GM21381 (cell line): ENCODE measurements at regions not wholly inside any gene's neighbourhood (a gene's known extent, or its start where the extent isn't known, plus 50 kb on each side); places are given as distances from the start of the nearest gene placed in this dataset.
A peak's percentile ranks its signal among the peaks of the same experiment; 100 is the strongest.

Experiments used
- ATAC-seq: cut with Tn5 transposase; IDR thresholded peaks from one replicate; pipeline ENCODE4 v1.9.1; 2021; ENCODE audit warnings: mild to moderate bottlenecking, moderate library complexity; ENCODE audit not compliant: unreplicated experiment

DNA sequence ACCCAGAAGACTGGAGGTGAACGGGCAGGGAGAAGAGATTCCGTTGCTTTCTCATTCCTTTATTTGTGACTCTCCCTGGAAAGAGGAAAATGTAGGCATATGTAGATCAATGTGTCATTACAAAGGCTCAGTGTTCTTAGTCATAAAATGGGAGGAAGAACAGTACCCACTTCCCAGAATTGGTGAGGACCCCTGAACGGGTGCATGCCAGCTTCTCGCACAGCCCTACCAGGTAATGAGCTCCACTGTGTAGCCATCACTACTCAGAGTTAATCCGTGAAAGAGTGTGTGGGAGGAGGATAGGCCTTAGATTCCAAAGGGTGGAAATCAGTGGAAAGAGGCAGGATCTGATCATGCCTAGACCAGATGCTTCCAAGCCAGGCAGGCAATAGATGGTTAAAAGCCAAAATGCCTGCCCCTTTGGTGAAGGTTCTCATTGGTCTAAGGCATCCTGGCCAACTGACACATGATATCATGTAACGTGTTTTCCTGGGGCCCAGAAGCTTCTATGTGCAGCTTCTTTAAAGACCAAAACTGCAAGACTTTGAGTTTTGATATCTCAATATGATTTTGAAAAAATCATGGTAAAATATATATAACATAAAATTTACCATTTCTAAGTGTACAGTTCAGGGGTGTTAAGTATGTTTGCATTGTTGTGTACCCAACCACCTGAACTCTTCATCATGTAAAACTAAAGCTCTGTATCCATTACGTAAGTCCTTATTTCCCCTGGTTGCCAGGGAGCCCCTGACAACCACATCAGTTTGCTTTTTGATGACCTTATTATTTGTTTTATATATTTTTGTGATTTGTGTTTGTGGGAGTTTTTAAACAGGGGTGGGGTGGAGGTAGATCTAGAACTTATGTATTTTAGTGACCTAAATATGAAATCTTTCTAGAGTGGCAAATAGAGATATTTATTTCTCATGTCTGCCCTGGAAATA, 402.2 kb upstream of the CFAP20DC start:
- ATAC-seq = peak; percentile 5

DNA sequence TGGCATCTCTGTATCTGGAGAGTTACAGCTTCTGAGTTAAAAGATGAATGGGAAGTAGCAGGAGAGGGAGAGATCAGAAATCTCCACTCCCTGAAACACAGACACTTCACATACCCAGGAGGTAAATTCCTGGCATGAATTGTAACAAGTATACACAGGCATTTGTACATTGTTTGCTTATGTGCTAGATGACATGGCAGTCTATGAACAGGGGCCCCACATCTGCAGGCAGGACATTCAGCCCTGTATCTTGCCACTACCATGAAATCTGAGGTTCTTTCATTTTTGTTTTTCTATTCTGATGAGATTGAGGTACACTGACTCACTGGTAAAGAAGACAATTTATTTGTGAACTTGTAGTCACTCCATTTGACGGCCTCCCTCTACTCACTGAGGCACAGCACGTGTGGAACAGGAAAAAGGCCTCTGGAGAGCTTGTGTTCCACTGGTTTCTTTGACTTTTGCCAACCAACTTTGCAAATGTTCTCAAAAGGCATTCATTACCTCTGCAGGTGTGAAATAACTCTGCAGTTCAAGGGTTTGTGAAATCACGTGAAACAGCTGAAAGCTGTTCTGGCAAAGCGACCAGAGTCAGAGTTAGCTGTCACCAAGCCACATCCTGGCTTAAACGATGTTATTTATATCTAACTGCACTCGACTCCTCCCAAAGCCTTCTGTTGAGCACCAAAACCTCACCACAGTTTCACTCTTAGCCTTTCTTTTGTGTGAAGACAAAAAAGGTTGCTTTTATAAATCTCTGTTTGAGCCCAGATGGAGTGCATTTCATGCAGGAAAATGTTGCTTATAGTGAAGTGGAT, 401.3 kb upstream of the CFAP20DC start:
- peak; percentile 94 for ATAC-seq

DNA sequence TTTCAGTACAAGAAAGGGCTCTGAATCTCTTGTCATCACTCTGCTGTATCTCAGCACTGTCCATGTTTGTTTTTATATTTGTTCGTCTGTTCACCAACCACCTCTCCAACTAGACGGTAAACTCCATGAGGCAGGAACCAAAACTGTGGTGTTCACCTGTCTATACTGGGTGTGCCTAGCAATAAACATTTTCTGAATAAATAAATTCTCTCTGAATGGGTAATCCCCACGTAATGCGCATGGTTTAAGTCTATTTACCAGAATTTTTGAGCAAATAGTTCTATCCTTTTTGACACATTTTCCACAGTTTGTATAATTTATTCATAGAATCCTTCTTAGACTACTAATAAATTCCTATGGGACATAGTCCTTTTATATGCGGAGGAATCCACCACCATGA, 400.6 kb upstream of the CFAP20DC start:
- ATAC-seq = no peak

DNA sequence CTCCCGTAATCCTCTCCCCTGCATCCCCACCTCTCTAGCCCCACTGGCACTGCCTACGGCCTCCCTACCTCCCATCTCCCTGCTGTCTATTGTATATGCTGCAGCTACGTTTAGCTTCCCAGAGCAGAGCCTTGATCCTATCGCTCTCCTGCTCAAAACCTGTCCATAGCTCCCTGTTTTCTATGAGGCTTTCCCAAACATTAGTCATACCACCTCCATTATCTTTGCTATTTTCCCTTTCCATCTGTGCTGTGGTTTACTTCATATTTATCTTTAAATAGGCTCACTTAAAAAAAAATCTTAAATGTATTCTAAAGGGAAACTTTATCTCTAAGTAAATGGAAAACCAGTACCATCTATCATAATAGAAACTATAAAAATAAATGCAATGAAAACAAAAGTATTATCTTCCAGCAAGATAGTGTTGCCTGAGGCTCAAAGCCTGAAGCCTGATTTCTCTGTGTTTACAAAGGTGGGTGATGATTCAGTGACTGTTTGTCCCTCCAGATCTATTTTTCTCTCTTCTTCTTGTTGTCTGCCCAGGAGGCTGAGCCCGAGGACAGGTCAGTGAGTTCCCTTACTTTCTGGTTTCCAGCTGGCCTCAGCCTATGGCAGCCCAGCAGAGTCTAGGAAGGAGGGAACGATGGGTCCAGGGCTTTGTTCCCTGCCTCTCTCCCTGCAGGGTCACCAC, 397.1 kb upstream of the CFAP20DC start:
- no peak for ATAC-seq

DNA sequence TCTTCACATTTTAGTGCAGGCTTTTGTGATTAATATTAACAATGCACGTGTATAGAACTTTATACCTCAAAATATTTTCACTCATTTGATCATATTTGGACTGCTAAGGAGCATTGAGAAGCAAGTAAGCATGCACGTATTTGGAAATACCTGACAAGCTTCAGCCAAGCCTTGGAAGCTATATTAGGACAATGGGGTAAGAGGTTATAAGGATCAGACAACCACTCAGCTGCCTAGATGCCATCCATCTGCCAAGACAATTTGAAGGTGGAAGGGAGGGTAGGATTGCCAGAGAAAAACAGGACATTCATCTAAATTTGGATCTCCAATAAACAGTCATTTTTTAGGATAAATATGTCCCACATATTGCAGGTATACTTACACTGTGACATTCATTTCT, 394.9 kb upstream of the CFAP20DC start:
- ATAC-seq = no peak

DNA sequence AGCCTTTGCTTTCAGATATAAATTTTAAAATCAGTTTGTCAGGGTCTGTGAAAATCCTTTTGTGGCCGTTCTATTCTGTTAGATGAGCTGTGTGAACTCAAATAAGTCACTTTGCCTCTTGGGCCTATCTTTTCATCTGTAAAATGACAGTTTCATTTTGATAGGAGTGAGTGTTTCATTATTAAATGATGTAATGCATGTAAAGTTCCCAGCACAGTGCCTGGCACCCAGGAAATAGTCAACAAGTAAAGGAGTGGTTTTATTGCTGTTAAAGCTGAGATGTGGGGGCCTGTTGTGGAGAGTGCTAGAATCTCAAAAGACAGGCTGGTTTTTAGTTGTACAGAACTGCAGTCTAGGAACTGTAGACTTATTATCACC, 394.5 kb upstream of the CFAP20DC start:
- peak; percentile 55 for ATAC-seq

DNA sequence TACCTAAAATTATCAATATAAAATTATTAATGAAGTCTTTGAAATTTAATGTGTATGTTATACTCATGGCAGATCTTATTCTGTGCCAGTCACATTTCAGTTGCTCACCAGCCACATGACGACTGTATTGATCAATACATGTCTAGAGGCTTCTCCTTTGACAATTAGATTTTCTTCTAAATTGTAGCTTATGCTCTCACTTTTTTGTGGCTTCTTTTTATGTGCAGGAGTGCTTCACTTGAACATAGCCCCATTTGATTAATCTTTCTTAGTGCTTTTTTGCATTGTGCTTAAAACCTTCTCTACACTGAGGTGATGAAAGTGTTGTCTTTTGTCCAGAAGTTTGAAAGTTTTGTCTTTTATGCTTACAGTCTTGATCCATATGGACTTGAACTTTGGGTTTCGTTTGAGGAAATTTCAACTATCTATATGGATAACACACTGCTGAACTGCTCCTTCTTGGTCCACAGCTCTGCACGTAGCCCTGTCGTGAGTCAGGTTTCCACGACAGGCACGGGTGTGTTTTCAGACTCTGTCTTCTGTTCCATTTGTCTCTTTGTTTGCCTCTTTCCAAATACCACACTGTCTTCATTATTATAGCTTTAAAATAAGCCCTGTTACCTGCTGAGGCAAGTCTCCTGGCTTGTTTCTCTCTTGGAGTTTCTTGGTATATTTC, 393.9 kb upstream of the CFAP20DC start:
- ATAC-seq = peak; percentile 25

DNA sequence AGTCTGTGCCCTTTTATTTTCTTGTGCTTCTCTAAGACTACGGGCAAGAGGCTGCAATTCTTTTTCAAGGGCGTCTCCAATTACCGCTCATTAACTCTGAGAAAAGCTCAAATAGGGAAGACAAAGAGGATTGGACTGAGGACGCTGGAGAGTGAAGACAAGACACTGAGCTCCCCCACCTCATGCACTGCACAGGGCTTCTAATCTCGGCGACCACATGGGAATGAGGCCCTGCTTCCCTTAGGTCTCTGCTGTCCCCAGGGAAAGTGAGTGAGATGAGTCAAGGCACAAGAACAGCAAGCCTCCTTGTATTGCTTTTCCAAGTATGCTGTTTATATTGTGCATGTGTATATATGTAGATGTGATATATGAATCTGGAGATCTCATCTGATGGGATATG, 392.2 kb upstream of the CFAP20DC start:
- no peak for ATAC-seq

DNA sequence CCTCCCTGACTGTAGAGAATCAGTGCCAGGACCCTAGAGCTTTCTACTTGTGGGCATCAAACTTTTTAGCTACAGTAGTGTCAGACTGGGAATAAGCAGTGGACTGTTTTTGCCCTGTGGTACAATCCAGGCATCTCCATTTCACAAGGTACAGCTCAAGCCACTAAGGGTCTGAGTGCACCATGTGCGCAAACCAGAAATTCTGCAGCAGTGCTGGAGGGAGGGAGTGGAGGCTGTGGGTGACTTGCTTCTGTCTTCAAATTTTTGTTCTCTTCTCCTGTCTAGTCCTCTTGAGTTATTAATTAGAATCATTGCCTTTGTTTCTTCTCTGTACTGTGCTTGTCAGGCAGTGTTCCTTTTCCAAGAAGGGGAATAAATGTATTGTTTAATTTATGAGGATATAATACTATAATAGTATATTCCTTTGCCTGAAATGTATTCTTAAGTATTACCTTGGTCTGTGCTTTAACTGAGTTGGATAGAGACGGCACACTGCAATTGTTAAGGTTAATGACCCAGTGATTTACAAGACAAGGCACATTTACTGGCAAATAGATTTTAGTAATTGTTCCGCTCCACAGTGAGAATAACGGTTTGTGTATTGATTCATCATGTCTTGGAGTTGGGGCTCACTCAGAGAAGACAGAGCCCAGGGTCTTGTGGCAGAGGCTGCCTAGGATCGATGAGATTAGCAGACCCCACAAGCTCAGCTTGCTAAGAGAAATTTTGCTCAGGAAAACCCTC, 390.6 kb upstream of the CFAP20DC start:
- ATAC-seq = no peak

DNA sequence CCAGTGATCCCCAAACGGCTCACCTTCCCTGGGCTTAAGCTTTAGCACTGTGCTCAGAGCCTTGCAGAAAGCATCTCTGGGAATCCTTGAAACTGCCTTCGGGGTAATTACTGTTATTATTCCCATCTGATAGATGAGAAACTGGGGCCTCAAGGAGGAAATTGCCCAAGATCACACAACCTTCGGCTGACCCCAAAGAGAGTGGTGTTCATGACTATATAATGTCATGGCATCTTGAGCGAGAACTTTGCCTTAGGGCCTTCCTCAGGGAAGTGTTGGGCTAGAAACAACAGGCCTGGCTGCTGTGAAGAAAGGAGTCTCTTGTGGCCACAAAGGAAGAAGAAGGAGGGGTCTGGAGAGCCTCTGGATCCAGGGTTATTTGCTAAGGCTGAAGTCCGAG, 388.7 kb upstream of the CFAP20DC start:
- ATAC-seq = no peak

DNA sequence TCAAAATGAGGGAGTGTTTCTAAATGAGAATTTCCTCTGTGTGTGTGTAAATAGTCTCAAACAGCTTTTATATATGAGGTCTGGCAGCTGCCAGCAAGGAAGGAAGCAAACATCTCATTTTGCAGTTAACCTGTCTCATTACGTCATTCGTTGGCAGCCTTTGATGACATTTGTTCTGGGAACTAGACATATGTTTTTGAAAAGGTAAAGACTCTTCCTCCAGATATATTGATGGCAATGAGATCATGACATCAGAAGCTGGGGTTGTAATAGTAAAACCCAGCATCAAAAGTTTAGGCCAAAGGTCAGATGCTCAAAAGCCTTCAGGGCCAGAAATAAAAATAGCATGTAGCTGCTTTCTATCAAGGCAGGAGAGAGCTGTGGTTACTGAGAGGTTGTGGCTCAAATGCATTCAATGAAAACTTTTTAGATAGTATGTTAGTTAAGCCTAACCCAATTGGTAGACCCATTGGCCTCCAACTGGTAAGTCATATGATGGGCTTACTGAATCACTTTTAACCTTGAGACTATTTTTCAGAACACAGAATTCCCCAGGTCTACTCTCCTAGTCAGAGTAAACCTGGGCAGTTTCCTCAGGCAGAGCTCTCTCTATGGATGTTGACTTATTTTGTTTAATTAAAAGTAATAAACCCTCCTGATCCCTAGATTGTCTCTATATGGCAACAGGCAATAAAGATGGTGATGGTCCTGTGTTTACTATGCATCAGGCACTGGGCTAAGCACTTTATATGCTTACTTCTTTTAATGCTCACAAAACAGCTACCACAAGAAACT, 386.5 kb upstream of the CFAP20DC start:
- no peak for ATAC-seq

DNA sequence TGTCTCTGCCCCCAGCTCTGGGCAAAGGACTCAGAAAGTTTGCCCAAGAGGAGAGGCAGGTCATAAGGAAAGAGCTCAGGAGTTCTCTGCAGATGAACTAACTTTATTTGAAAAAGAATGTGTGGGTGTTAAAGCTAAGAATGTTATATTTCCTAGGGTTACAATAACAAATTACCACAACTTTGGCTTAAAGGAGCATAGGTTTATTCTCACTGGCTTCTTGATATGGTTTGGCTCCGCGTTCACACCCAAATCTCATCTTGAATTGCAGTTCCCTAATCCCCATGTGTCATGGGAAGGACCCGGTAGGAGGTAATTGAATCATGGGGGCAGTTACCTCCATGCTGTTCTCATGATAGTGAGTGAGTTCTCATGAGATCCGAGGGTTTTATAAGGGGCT, 383.7 kb upstream of the CFAP20DC start:
- ATAC-seq = no peak

DNA sequence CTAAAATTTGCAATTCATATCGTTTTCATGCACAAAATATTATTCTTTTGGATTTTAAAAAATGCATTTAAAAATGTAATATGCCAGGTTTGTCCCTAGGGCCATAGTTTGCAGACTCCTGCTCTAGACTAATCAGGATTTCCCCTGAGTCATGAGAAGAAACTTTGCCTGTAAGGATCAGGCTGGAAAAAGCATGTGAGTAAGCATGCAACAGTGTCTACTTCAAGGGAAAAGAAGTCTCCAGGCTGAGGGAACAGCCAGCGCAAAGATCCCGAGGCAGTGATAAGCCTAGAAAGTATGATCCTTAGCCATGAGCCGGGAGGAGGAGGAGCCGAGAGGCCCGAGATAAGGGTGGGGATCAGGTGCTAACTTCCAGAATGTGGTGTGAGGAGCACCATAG, 382.8 kb upstream of the CFAP20DC start:
- ATAC-seq = no peak

DNA sequence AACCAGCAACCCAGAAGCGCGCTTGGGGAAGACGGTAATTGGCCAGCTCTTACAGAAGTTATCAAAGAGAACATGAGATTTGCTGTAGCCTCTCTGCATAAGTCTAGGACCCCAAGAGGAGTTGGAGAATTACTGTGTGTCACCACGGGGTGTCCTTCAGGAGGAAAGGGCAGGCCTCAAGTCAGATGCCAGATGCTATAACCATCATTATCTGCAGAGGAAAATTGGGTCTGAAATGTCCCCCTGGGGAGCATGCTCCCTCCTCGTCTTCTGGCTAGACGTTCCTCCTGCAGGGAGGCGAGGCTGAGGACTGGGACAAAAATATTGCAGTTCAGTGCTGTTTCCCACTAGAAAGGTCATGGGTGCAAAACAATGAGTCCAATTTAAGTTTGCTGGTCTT, 380.5 kb upstream of the CFAP20DC start:
- no peak for ATAC-seq

DNA sequence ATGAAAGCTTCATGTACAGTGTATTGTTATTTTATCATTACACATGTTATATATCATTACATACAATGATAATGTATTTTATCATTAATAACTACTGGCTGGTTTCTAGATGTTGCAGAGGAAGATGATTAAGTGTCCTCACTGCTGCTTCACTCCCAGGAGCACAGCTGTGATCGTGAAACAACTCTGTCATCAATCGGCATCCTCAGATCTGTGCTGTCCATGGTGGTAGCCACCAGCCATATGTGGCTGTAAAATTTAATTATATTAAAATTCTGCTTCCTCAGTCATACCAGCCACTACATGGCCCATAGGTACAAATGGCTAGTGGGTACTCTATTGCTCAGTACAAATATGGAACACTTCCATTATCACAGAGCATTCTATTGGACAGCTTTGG, 379.4 kb upstream of the CFAP20DC start:
- no peak for ATAC-seq

DNA sequence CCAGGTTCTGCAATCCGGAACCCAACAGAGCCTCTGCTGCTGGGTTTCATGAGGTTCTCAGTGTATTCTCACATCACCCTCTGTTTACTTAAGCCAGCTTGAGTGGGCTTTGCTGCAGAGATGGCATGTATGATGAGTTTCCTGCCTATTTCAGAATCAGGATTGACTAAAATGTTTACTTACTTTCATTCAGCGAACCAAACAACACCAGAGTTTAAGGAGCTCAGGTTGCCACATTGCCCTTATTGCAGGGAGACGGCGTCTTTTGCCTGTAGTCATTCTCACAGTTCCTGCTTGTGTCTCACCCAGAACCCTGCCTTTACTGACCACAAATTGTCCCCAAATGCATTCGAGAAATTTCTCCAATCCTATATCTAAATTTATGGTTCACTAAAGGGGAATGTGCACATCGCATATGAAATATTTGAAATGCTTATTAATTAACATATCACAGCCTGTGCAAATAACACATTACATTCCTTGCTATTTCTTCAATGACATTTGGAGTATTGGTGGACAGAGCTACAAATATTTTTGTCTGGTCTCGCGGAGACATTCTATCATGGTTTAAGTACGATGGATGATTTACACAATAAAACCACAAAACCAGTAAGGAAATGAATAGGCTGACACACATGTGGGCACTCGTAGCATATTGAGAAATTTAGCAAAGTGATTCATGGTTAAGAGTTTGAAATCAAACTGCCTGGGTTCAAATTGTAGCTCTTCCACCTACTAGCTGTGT, 377.2 kb upstream of the CFAP20DC start:
- no peak for ATAC-seq

DNA sequence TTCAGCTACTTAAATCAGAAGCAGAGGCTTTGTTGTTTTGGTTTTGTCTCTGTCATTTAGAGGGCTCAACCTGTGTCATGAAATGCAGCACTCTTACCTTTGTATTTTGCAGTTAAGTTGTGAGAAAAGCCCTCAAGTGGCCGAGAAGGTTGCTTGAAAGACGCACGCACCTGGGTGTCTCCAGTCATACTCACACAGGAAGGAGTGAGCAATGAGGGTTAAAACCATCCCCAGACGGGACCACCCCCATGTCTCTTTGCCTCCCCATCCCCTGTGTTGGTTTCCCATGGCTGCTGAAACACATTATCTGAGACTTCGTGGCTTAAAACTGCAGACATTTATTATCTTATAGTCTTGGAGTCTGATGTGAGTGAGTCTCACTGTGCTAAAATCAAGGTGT, 376.1 kb upstream of the CFAP20DC start:
- no peak for ATAC-seq

DNA sequence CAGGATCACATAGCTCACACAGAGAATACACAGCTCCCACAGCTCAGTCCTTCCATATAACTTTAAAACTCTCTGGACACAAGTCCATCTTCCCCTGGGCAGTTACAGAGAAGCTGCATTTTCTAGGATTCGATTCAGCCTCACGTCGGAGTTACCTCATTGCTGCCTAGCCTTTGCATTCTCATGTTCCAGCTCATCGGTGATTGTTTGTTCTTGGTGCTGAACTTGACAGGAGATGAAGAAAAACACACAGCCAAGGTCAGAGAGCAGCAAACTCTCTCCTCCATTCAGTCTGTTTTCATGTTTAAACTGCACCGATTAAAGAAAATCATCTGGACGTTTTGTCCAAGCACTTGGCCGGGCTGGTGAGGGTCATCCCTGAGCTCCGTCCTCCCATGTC, 375.5 kb upstream of the CFAP20DC start:
- ATAC-seq = no peak
